ENCODE measurements at regions not wholly inside any gene's neighbourhood (a gene's known extent, or its start where the extent isn't known, plus 50 kb on each side); places are given as distances from the start of the nearest gene placed in this dataset.
"Not testable (repeated sequence)": the region's sequence is repeated elsewhere in the genome, so short reads cannot be mapped to it uniquely, and the experiment has no call there.

DNA sequence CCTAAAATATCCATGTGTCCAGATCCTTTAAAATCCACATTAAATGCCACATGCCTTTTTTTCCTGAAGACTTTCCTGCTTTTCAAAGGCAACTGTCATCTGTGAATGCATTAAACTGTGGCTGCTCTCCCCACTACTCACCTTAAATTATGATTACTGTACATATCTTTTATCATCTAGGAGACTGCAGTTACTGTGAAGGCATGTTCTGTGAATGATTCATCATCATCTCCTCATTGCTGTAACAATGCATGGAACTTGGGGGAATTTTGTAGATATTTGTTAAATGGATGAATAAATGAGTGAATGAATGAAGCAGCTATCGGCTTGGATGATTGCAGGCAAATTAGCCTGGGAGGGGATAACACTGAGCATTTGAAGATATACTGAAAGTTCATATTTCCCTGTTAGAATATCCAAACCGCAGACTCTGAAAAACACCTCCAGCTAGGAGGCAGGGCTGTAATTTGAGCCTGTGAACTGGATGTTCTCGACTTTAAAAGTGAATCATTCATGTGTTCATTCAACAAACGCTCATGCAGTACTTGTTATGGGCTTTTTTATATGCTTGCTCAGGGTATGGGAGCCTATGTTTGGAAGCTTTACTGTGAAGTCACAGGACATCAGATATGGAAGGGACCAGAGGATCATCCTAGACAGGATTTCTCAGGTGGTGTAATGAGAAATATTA, 519.2 kb downstream of the KIF4B start:
- Histone ChIP-seq H3K36me3 (ENCODE audit: control insufficient read depth, insufficient read depth, low read length) (no peaks in the 10 kb centered on the region), H3K9me3 (ENCODE audit: control insufficient read depth, low read length) (no peaks in the 10 kb centered on the region), H3K27ac (ENCODE audit: low read depth, low read length, severe bottlenecking) (no peak overlapping the region), H3K4me1 (ENCODE audit: control insufficient read depth, insufficient read depth, low read length, poor library complexity, severe bottlenecking) (no peaks in the 10 kb centered on the region), H3K4me3 (ENCODE audit: extremely low read depth, insufficient read depth, low read length, poor library complexity, severe bottlenecking) (no peak overlapping the region)
- WGBS, 2 experiments (ENCODE audit: insufficient coverage in 2 of 2), result 83 to 100% methylated on average over 3 to 4 of the region's 4 CpGs

DNA sequence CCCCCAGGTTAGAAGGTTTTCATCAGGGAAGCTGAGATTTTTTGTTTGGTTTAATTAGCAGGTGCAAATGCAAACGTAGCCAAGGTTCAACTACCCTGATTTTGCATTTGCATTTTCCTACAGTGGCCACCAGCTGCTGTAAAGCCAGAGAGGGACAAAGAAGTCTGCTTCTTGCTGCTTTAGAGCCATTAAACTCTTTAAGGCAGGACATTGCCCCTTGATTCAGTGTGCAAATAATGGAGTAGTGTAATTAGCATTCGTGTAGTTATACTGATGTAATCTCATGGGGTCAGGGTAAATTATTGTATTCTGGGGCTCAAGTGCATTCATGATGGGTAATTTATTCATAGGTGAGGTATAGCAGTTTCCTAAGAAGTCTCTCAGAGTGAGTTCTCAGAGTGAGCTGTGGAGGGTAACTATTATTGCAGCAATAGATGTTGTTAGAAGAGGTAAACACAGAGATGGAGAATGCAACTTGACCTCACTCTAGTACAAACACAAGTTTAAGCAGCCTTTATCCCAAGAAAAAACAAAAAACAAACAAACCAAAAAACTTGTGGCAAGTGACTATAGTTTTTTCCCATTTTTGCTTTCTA, 526.5 kb downstream of the KIF4B start:
- no peaks in the 10 kb centered on the region for H3K36me3 ChIP-seq (ENCODE audit: control insufficient read depth, insufficient read depth, low read length)
- H3K27ac ChIP-seq (ENCODE audit: low read depth, low read length, severe bottlenecking), result no peak overlapping the region
- H3K9me3 ChIP-seq (ENCODE audit: control insufficient read depth, low read length), result no peaks in the 10 kb centered on the region
- 11 to 54% methylated on average over 1 to 2 of the region's 2 CpGs for WGBS, 2 experiments (ENCODE audit: insufficient coverage in 2 of 2)
- H3K4me3 ChIP-seq (ENCODE audit: extremely low read depth, insufficient read depth, low read length, poor library complexity, severe bottlenecking), result no peak overlapping the region
- no peaks in the 10 kb centered on the region for H3K4me1 ChIP-seq (ENCODE audit: control insufficient read depth, insufficient read depth, low read length, poor library complexity, severe bottlenecking)

DNA sequence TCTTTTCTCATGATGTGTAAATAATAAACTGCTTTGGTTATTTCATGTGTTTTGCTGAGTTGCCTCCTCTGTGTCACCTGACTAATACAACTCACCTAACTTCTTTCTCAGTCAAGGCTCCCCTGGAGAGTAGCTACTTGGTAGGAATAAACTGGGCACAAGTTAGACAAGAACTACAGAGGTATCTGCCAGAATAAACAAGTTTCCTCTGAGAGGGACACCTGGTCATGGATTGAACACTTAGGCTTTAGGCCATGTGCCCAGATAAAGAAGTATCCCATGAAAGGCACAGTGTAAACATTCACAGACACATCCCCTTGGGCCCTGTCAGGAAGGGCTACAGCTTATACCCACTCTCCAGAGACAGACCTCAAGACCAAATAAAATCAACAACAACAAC, 532.5 kb downstream of the KIF4B start:
- no peaks in the 10 kb centered on the region for H3K9me3 ChIP-seq (ENCODE audit: control insufficient read depth, low read length)

GRCh38 chr5:155554500-155554899, 540.9 kb downstream of the KIF4B start:
- Histone ChIP-seq H3K27ac (ENCODE audit: low read depth, low read length, severe bottlenecking) (no peak overlapping the region), H3K36me3 (ENCODE audit: control insufficient read depth, insufficient read depth, low read length) (no peaks in the 10 kb centered on the region), H3K4me1 (ENCODE audit: control insufficient read depth, insufficient read depth, low read length, poor library complexity, severe bottlenecking) (no peaks in the 10 kb centered on the region), H3K9me3 (ENCODE audit: control insufficient read depth, low read length) (no peaks in the 10 kb centered on the region), H3K4me3 (ENCODE audit: extremely low read depth, insufficient read depth, low read length, poor library complexity, severe bottlenecking) (no peak overlapping the region)
- 86 to 89% methylated on average over 1 to 3 of the region's 3 CpGs for WGBS, 2 experiments (ENCODE audit: insufficient coverage in 2 of 2)

More for the DNA sequence above, 532.5 kb downstream of the KIF4B start:
- Histone ChIP-seq H3K36me3 (ENCODE audit: control insufficient read depth, insufficient read depth, low read length) (no peaks in the 10 kb centered on the region), H3K27ac (ENCODE audit: low read depth, low read length, severe bottlenecking) (no peak overlapping the region), H3K4me1 (ENCODE audit: control insufficient read depth, insufficient read depth, low read length, poor library complexity, severe bottlenecking) (no peaks in the 10 kb centered on the region), H3K4me3 (ENCODE audit: extremely low read depth, insufficient read depth, low read length, poor library complexity, severe bottlenecking) (no peak overlapping the region)

- Histone ChIP-seq H3K9me3 (ENCODE audit: control insufficient read depth, low read length) (no peaks in the 10 kb centered on the region), H3K27ac (ENCODE audit: low read depth, low read length, severe bottlenecking) (no peak overlapping the region), H3K4me1 (ENCODE audit: control insufficient read depth, insufficient read depth, low read length, poor library complexity, severe bottlenecking) (no peaks in the 10 kb centered on the region), H3K4me3 (ENCODE audit: extremely low read depth, insufficient read depth, low read length, poor library complexity, severe bottlenecking) (no peak overlapping the region), H3K36me3 (ENCODE audit: control insufficient read depth, insufficient read depth, low read length) (no peaks in the 10 kb centered on the region)
- no CpG with 5 or more reads among the region's 1 CpG for WGBS, 2 experiments (ENCODE audit: insufficient coverage in 2 of 2)
Observed at GRCh38 chr5:155556222-155556621, 542.7 kb downstream of the KIF4B start.

- H3K9me3 ChIP-seq (ENCODE audit: control insufficient read depth, low read length), result no peaks in the 10 kb centered on the region
Observed at GRCh38 chr5:155556700-155557099, 543.1 kb downstream of the KIF4B start.

GRCh38 chr5:155562158-155562557, 548.6 kb downstream of the KIF4B start:
- Histone ChIP-seq H3K36me3 (ENCODE audit: control insufficient read depth, insufficient read depth, low read length) (no peaks in the 10 kb centered on the region), H3K4me3 (ENCODE audit: extremely low read depth, insufficient read depth, low read length, poor library complexity, severe bottlenecking) (no peak overlapping the region), H3K27ac (ENCODE audit: low read depth, low read length, severe bottlenecking) (no peak overlapping the region), H3K9me3 (ENCODE audit: control insufficient read depth, low read length) (no peaks in the 10 kb centered on the region), H3K4me1 (ENCODE audit: control insufficient read depth, insufficient read depth, low read length, poor library complexity, severe bottlenecking) (no peaks in the 10 kb centered on the region)
- 100% methylated on average over 1 to 2 of the region's 3 CpGs for WGBS, 2 experiments (ENCODE audit: insufficient coverage in 2 of 2)

More at GRCh38 chr5:155556700-155557099, 543.1 kb downstream of the KIF4B start:
- H3K36me3 ChIP-seq (ENCODE audit: control insufficient read depth, insufficient read depth, low read length), result no peaks in the 10 kb centered on the region
- no peaks in the 10 kb centered on the region for H3K4me1 ChIP-seq (ENCODE audit: control insufficient read depth, insufficient read depth, low read length, poor library complexity, severe bottlenecking)
- no peak overlapping the region for H3K27ac ChIP-seq (ENCODE audit: low read depth, low read length, severe bottlenecking)
- no peak overlapping the region for H3K4me3 ChIP-seq (ENCODE audit: extremely low read depth, insufficient read depth, low read length, poor library complexity, severe bottlenecking)

DNA sequence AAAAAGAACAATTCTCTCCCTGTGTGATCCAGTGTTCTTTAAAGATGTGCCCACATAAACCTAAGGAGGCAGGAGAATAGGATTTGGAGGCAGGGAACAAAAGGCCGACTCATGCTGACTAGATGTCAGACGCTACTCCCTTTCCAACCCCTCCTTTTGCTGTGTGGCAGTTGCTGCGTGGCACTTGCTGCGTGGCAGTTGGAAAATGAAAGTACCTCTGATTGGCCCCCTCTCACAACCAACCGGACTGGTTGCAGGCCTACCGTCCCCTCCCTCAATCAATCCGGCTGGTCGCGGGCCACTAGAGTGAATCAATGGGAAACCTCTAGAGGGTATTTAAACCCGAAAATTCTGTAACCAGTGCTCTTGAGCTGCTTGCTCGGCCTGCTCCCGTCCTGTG, 551.0 kb downstream of the KIF4B start:
- Histone ChIP-seq H3K36me3 (ENCODE audit: control insufficient read depth, insufficient read depth, low read length) (no peaks in the 10 kb centered on the region), H3K4me1 (ENCODE audit: control insufficient read depth, insufficient read depth, low read length, poor library complexity, severe bottlenecking) (no peaks in the 10 kb centered on the region), H3K9me3 (ENCODE audit: control insufficient read depth, low read length) (no peaks in the 10 kb centered on the region), H3K4me3 (ENCODE audit: extremely low read depth, insufficient read depth, low read length, poor library complexity, severe bottlenecking) (no peak overlapping the region), H3K27ac (ENCODE audit: low read depth, low read length, severe bottlenecking) (no peak overlapping the region)
- WGBS, 2 experiments (ENCODE audit: insufficient coverage in 2 of 2), result 76 to 86% methylated on average over 10 to 12 of the region's 12 CpGs

- Histone ChIP-seq H3K4me1 (ENCODE audit: control insufficient read depth, insufficient read depth, low read length, poor library complexity, severe bottlenecking) (no peaks in the 10 kb centered on the region), H3K9me3 (ENCODE audit: control insufficient read depth, low read length) (no peaks in the 10 kb centered on the region), H3K27ac (ENCODE audit: low read depth, low read length, severe bottlenecking) (no peak overlapping the region), H3K4me3 (ENCODE audit: extremely low read depth, insufficient read depth, low read length, poor library complexity, severe bottlenecking) (no peak overlapping the region), H3K36me3 (ENCODE audit: control insufficient read depth, insufficient read depth, low read length) (no peaks in the 10 kb centered on the region)
- WGBS, 2 experiments (ENCODE audit: insufficient coverage in 2 of 2), result 50 to 83% methylated on average over 1 to 2 of the region's 3 CpGs
Observed at GRCh38 chr5:155575861-155576260, 562.3 kb downstream of the KIF4B start.

- 95 to 96% methylated on average over 12 to 15 of the region's 21 CpGs for WGBS, 2 experiments (ENCODE audit: insufficient coverage in 2 of 2)
- H3K4me1 ChIP-seq (ENCODE audit: control insufficient read depth, insufficient read depth, low read length, poor library complexity, severe bottlenecking); H3K4me3 ChIP-seq (ENCODE audit: extremely low read depth, insufficient read depth, low read length, poor library complexity, severe bottlenecking); H3K9me3 ChIP-seq (ENCODE audit: control insufficient read depth, low read length); H3K27ac ChIP-seq (ENCODE audit: low read depth, low read length, severe bottlenecking); H3K36me3 ChIP-seq (ENCODE audit: control insufficient read depth, insufficient read depth, low read length): not testable (repeated sequence)
Observed at GRCh38 chr5:155586808-155587207, 573.3 kb downstream of the KIF4B start.

- Histone ChIP-seq H3K4me3 (ENCODE audit: extremely low read depth, insufficient read depth, low read length, poor library complexity, severe bottlenecking) (no peak overlapping the region), H3K4me1 (ENCODE audit: control insufficient read depth, insufficient read depth, low read length, poor library complexity, severe bottlenecking) (no peaks in the 10 kb centered on the region), H3K27ac (ENCODE audit: low read depth, low read length, severe bottlenecking) (no peak overlapping the region), H3K36me3 (ENCODE audit: control insufficient read depth, insufficient read depth, low read length) (no peaks in the 10 kb centered on the region), H3K9me3 (ENCODE audit: control insufficient read depth, low read length) (no peaks in the 10 kb centered on the region)
- no CpG with 5 or more reads among the region's 1 CpG for WGBS, 2 experiments (ENCODE audit: insufficient coverage in 2 of 2)
Observed at GRCh38 chr5:155587458-155587857, 573.9 kb downstream of the KIF4B start.
